A549 (cell line): ENCODE measurements at regions not wholly inside any gene's neighbourhood (a gene's known extent, or its start where the extent isn't known, plus 50 kb on each side); places are given as distances from the start of the nearest gene placed in this dataset.

Experiments used
- ATAC-seq, 2 experiments: fragments of 200-7000 bp in 1 of 2; fragments of >200 bp in 1 of 2; cut with Nextera tagmentation in 1 of 2; cut with Tn5 transposase in 1 of 2; 3 replicates each; pipeline versions ENCODE4 v1.8.0 to v1.9.1; 2018 to 2020; ENCODE audit warnings: mild to moderate bottlenecking in 1 of 2, moderate library complexity in 1 of 2
- CTCF ChIA-PET: fragments of 300-600 bp; sonication (Branson Sonifier 250); formaldehyde crosslinking; extraction: SDS; loops from one replicate; lab custom pipeline; 2021; ENCODE audit warnings: antibody characterized with exemption, inconsistent platforms; lab: Yijun Ruan, JAX
- POLR2A ChIA-PET: fragments of 350-600 bp; formaldehyde crosslinking; extraction: SDS; loops from one replicate; lab custom pipeline; 2021; ENCODE audit warnings: antibody characterized with exemption, inconsistent platforms; lab: Yijun Ruan, JAX
- DNase-seq, 2 experiments: peaks; one replicate each; pipeline versions ENCODE4 v3.0.0 to v3.0.0-alpha.2; 2011 to 2016; ENCODE audit warnings: low read depth in 1 of 2, low spot score in 1 of 2
- FAIRE-seq: peaks from 2 replicates; lab custom pipeline; 2011; peaks lifted over from hg19 to GRCh38; lab: Jason Lieb, UNC
- H3K27ac ChIP-seq, 2 experiments: fragments of >200 bp; sonication (Bioruptor Twin); formaldehyde crosslinking; 3 replicates each; pipeline ENCODE4 v1.5.1; 2016 to 2017
- H3K4me1 ChIP-seq: fragments of >200 bp; sonication (Bioruptor Twin); formaldehyde crosslinking; 3 replicates; pipeline ENCODE4 v1.6.1; 2016
- H3K4me2 ChIP-seq: fragments of >200 bp; sonication (Bioruptor Twin); formaldehyde crosslinking; 3 replicates; pipeline ENCODE4 v1.6.1; 2016
- H3K4me3 ChIP-seq: fragments of >200 bp; sonication (Bioruptor Twin); formaldehyde crosslinking; 3 replicates; pipeline ENCODE4 v1.5.1; 2016
- H3K9me3 ChIP-seq: fragments of >200 bp; sonication (Bioruptor Twin); formaldehyde crosslinking; 3 replicates; pipeline ENCODE4 v1.6.1; 2016
- BHLHE40 ChIP-seq: IDR thresholded peaks from 2 replicates; pipeline ENCODE4 v1.6.1; 2012; ENCODE audit warnings: low read depth, low read length, inconsistent platforms
- CBX2 ChIP-seq: fragments of 200-600 bp; sonication (generic); IDR thresholded peaks from 2 replicates; pipeline ENCODE4 v1.6.1; 2016; ENCODE audit warnings: low read depth, mild to moderate bottlenecking, borderline replicate concordance
- HDAC2 ChIP-seq: fragments of 200-600 bp; sonication (generic); IDR thresholded peaks from 2 replicates; pipeline ENCODE4 v1.6.1; 2016
- HEYL ChIP-seq: fragments of 250-450 bp; sonication (Bioruptor Pico); IDR thresholded peaks from 2 replicates; pipeline ENCODE4 v1.8.0; 2021; ENCODE audit warnings: mild to moderate bottlenecking, moderate library complexity
- JUN ChIP-seq, 2 experiments: fragments of >200 bp; sonication (Bioruptor Twin); formaldehyde crosslinking; IDR thresholded peaks; 2 replicates in 1 of 2; 3 replicates in 1 of 2; pipeline ENCODE4 v1.6.1; 2016 to 2017
- KDM1A ChIP-seq: fragments of 200-600 bp; sonication (generic); IDR thresholded peaks from 2 replicates; pipeline ENCODE4 v1.6.1; 2016; ENCODE audit warnings: low read depth, mild to moderate bottlenecking
- MAFK ChIP-seq: fragments of 450-650 bp; IDR thresholded peaks from 2 replicates; pipeline ENCODE4 v1.6.1; 2014; ENCODE audit not compliant: partially characterized antibody
- SMC3 ChIP-seq: fragments of >200 bp; sonication (Bioruptor Twin); formaldehyde crosslinking; IDR thresholded peaks from 3 replicates; pipeline ENCODE4 v1.6.1; 2018; ENCODE audit warnings: inconsistent platforms
- TFCP2L1 ChIP-seq: fragments of 250-450 bp; sonication (Bioruptor Pico); IDR thresholded peaks from 2 replicates; pipeline ENCODE4 v1.5.0; 2021; ENCODE audit warnings: mild to moderate bottlenecking
- ZC3H11A ChIP-seq: fragments of 450-650 bp; IDR thresholded peaks from 2 replicates; pipeline ENCODE4 v1.6.1; 2014; ENCODE audit warnings: antibody characterized with exemption, mild to moderate bottlenecking
- WGBS: methylation state at CpG from one replicate; pipeline ENCODE4 v1.1.6; 2017; ENCODE audit errors: missing lambda C conversion rate; 5-methylcytosine and 5-hydroxymethylcytosine counted together
- TF ChIP-seq, protein P1 (sequence below): fragments of >200 bp; sonication (Bioruptor Twin); formaldehyde crosslinking; IDR thresholded peaks from 2 replicates; pipeline ENCODE4 v1.6.1; 2016
- TF ChIP-seq, protein P2 (sequence below): fragments of 250-450 bp; sonication (Bioruptor Pico); IDR thresholded peaks from 2 replicates; pipeline ENCODE4 v1.5.0; 2020; ENCODE audit warnings: low read depth, mild to moderate bottlenecking, moderate library complexity
- TF ChIP-seq, protein P3 (sequence below): fragments of 150-350 bp; IDR thresholded peaks from 2 replicates; pipeline ENCODE4 v1.6.1; 2014; ENCODE audit warnings: low read depth, mild to moderate bottlenecking, low read length
- TF ChIP-seq, protein P4 (sequence below): fragments of >200 bp; sonication (Bioruptor Twin); formaldehyde crosslinking; IDR thresholded peaks from 3 replicates; pipeline ENCODE4 v1.5.1; 2016

DNA sequence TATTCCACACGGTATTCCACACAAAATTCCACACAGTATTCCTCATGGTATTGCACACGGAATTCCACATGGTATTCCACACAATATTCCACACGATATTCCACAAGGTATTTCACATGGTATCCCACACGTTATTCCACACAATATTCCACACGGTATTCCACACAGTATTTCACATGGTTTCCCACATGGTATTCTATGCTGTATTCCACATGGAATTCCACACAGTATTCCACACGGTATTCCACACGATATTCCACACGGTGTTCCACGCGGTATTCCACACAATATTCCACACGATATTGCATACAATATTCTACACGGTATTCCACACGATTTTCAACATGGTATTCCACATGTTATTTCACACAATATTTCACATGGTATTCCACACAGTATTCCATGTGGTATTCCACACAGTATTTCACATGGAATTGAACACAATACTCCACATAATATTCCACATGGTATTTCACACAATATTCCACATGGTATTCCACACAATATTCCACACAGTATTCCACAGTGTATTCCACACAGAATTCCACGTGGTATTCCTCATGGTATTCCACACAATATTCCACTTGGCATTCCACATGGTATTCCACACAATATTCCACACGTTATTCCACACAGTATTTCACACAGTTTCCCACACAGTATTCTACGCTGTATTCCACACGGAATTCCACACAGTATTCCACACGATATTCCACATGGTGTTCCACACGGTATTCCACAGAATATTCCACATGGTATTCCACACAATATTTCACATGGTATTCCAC is 136.0 kb upstream of the CHST15 start:
- FAIRE-seq (no peak), ATAC-seq (no peak), DNase-seq (no peak)
- H3K4me2 ChIP-seq: no peak overlapping the region
- POLR2A ChIA-PET: no interaction called here
- CTCF ChIA-PET: no interaction called here
- H3K9me3 ChIP-seq: peaks cover 9% of the 10 kb centered on the region
- no peaks in the 10 kb centered on the region for H3K4me1 ChIP-seq
- TF ChIP-seq CBX2 (no peak), KDM1A (no peak), TFCP2L1 (no peak), HDAC2 (no peak), MAFK (no peak)
- TF ChIP-seq, protein P1, sequence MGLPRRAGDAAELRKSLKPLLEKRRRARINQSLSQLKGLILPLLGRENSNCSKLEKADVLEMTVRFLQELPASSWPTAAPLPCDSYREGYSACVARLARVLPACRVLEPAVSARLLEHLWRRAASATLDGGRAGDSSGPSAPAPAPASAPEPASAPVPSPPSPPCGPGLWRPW: no peak
- TF ChIP-seq, protein P2, sequence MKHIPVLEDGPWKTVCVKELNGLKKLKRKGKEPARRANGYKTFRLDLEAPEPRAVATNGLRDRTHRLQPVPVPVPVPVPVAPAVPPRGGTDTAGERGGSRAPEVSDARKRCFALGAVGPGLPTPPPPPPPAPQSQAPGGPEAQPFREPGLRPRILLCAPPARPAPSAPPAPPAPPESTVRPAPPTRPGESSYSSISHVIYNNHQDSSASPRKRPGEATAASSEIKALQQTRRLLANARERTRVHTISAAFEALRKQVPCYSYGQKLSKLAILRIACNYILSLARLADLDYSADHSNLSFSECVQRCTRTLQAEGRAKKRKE (CRISPR knock-in tag): no peak
- TF ChIP-seq, protein P3, sequence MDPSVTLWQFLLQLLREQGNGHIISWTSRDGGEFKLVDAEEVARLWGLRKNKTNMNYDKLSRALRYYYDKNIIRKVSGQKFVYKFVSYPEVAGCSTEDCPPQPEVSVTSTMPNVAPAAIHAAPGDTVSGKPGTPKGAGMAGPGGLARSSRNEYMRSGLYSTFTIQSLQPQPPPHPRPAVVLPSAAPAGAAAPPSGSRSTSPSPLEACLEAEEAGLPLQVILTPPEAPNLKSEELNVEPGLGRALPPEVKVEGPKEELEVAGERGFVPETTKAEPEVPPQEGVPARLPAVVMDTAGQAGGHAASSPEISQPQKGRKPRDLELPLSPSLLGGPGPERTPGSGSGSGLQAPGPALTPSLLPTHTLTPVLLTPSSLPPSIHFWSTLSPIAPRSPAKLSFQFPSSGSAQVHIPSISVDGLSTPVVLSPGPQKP: no peak
- WGBS: 35% methylated on average over 19 of the region's 19 CpGs
- H3K4me3 ChIP-seq: no peak overlapping the region
- no peak overlapping the region for H3K27ac ChIP-seq

DNA sequence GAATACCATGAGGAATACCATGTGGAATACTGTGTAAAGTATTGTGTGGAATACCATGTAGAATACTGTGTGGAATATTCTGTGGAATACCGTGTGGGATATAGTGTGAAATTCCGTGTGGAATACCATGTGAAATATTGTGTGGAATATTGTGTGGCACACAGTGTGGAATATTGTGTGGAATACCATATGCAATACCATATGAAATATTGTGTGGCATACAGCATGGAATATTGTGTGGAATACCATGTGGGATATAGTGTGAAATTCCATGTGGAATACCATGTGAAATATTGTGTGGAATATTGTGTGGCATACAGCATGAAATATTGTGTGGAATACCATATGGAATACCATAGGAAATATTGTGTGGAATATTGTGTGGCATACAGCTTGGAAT is 135.1 kb upstream of the CHST15 start:
- no peak for TF ChIP-seq KDM1A
- TF ChIP-seq SMC3: no peak
- no peak for TF ChIP-seq BHLHE40
- TF ChIP-seq ZC3H11A: no peak
- TF ChIP-seq, protein P4, sequence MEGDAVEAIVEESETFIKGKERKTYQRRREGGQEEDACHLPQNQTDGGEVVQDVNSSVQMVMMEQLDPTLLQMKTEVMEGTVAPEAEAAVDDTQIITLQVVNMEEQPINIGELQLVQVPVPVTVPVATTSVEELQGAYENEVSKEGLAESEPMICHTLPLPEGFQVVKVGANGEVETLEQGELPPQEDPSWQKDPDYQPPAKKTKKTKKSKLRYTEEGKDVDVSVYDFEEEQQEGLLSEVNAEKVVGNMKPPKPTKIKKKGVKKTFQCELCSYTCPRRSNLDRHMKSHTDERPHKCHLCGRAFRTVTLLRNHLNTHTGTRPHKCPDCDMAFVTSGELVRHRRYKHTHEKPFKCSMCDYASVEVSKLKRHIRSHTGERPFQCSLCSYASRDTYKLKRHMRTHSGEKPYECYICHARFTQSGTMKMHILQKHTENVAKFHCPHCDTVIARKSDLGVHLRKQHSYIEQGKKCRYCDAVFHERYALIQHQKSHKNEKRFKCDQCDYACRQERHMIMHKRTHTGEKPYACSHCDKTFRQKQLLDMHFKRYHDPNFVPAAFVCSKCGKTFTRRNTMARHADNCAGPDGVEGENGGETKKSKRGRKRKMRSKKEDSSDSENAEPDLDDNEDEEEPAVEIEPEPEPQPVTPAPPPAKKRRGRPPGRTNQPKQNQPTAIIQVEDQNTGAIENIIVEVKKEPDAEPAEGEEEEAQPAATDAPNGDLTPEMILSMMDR: no peak
- TF ChIP-seq HEYL (CRISPR knock-in tag): no peak
- CTCF ChIA-PET: no interaction called here
- Histone ChIP-seq H3K4me1 (no peaks in the 10 kb centered on the region), H3K9me3 (peaks cover 9% of the 10 kb centered on the region), H3K4me3 (no peak overlapping the region), H3K27ac (no peak overlapping the region), H3K4me2 (no peak overlapping the region)
- FAIRE-seq (no peak), ATAC-seq (no peak), DNase-seq (no peak)
- 14% methylated on average over 2 of the region's 2 CpGs for WGBS
- POLR2A ChIA-PET: no interaction called here

DNA sequence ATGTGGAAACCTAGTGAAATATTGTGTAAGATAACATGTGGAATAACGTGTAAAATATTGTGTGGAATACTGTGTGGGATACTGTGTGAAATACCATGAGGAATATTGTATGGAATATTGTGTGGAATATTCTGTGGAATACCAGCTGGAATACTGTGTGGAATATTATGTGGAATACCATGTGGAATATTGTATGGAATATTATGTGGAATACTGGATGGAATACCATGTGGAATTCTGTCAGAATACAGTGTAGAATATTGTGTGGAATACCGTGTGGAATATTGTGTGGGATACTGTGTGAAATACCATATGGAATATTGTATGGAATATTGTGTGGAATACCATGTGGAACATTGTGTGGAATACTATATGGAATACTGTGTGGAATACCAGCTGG is 134.6 kb upstream of the CHST15 start:
- FAIRE-seq: no peak
- H3K9me3 ChIP-seq: peaks cover 9% of the 10 kb centered on the region
- WGBS: 12% methylated on average over 2 of the region's 2 CpGs
- CTCF ChIA-PET: no interaction called here
- H3K4me1 ChIP-seq: no peaks in the 10 kb centered on the region
- H3K4me2 ChIP-seq: no peak overlapping the region
- H3K4me3 ChIP-seq: no peak overlapping the region
- POLR2A ChIA-PET: no interaction called here
- no peak overlapping the region for H3K27ac ChIP-seq
- no peak for DNase-seq
- no peak for TF ChIP-seq JUN (IDR thresholded peaks at IDR 0.05)
- no peak for ATAC-seq
